Right lobe of liver (tissue), 4 donors: ENCODE measurements at regions not wholly inside any gene's neighbourhood (a gene's known extent, or its start where the extent isn't known, plus 50 kb on each side); places are given as distances from the start of the nearest gene placed in this dataset.

Source experiments
- CTCF ChIP-seq, 4 donors: fragments of 200-600 bp in 3 of 4; fragments of 450-650 bp in 1 of 4; IDR thresholded peaks; one replicate each; pipeline versions ENCODE4 v1.5.1 to v1.8.0; 2016 to 2022; ENCODE audit warnings: antibody characterized with exemption in 4 of 4, mild to moderate bottlenecking in 2 of 4
- POLR2A ChIP-seq: fragments of 450-650 bp; IDR thresholded peaks from one replicate; pipeline ENCODE4 v1.6.1; 2017; ENCODE audit warnings: antibody characterized with exemption, mild to moderate bottlenecking
- donor health status: DM: no; HTN: no; CAD: no.
- donor health status: DM: no; HTN: no; CAD: no.
- donor health status: DM: no; HTN: yes; CAD: no.

GRCh38 chr13:34017231-34017630, 199.3 kb downstream of the RFC3 start:
- TF ChIP-seq CTCF (IDR thresholded peaks at IDR 0.05) (no peak), POLR2A (no peak)
